ENCODE measurements at regions not wholly inside any gene's neighbourhood (a gene's known extent, or its start where the extent isn't known, plus 50 kb on each side); places are given as distances from the start of the nearest gene placed in this dataset.

GRCh38 chr5:155418960-155419579, 405.5 kb downstream of the KIF4B start:
- no peak for DNase-seq

- no peak for DNase-seq
Measured at GRCh38 chr5:155430192-155430591, 416.6 kb downstream of the KIF4B start.

- no peak for DNase-seq
Measured at GRCh38 chr5:155434267-155434666, 420.7 kb downstream of the KIF4B start.

- DNase-seq, result no peak
Measured at GRCh38 chr5:155434681-155435080, 421.1 kb downstream of the KIF4B start.

- DNase-seq, result no peak
Measured at GRCh38 chr5:155441849-155442248, 428.3 kb downstream of the KIF4B start.

- no peak for DNase-seq
Measured at GRCh38 chr5:155451106-155451505, 437.6 kb downstream of the KIF4B start.

GRCh38 chr5:155455791-155456514, 442.4 kb downstream of the KIF4B start:
- DNase-seq, result no peak

- DNase-seq, result no peak
Measured at GRCh38 chr5:155459889-155460500, 446.4 kb downstream of the KIF4B start.

GRCh38 chr5:155460501-155460931, 447.0 kb downstream of the KIF4B start:
- DNase-seq, result no peak

- DNase-seq, result no peak
Measured at GRCh38 chr5:155461304-155461703, 447.7 kb downstream of the KIF4B start.

GRCh38 chr5:155466851-155467250, 453.3 kb downstream of the KIF4B start:
- no peak for DNase-seq

GRCh38 chr5:155471027-155471426, 457.5 kb downstream of the KIF4B start:
- DNase-seq, result no peak

- no peak for DNase-seq
Measured at GRCh38 chr5:155472780-155473179, 459.2 kb downstream of the KIF4B start.

GRCh38 chr5:155475318-155475717, 461.8 kb downstream of the KIF4B start:
- no peak for DNase-seq

- DNase-seq, result no peak
Measured at GRCh38 chr5:155480731-155481131, 467.2 kb downstream of the KIF4B start.

- no peak for DNase-seq
Measured at GRCh38 chr5:155481182-155481581, 467.6 kb downstream of the KIF4B start.

- DNase-seq, result no peak
Measured at GRCh38 chr5:155482428-155482827, 468.9 kb downstream of the KIF4B start.

GRCh38 chr5:155485386-155485785, 471.8 kb downstream of the KIF4B start:
- DNase-seq, result peak; percentile 9

- no peak for DNase-seq
Measured at GRCh38 chr5:155489949-155490348, 476.4 kb downstream of the KIF4B start.

GRCh38 chr5:155492191-155492590, 478.6 kb downstream of the KIF4B start:
- DNase-seq, result no peak

- no peak for DNase-seq
Measured at GRCh38 chr5:155504606-155505005, 491.1 kb downstream of the KIF4B start.

- DNase-seq, result no peak
Measured at GRCh38 chr5:155507363-155507762, 493.8 kb downstream of the KIF4B start.

GRCh38 chr5:155508673-155509072, 495.1 kb downstream of the KIF4B start:
- no peak for DNase-seq

- DNase-seq, result no peak
Measured at GRCh38 chr5:155512329-155512728, 498.8 kb downstream of the KIF4B start.
